ENCODE measurements at regions not wholly inside any gene's neighbourhood (a gene's known extent, or its start where the extent isn't known, plus 50 kb on each side); places are given as distances from the start of the nearest gene placed in this dataset.

GRCh38 chr17:71338396-71338795 is 782.4 kb upstream of the SOX9 start:
- H3K79me2 ChIP-seq (ENCODE audit: control insufficient read depth, insufficient read depth, low read length): no peaks in the 10 kb centered on the region
- FAIRE-seq (no peak), DNase-seq (ENCODE audit: low read depth, low spot score) (no peak)
- H4K20me1 ChIP-seq (replicated peaks; ENCODE audit: control insufficient read depth, extremely low read depth, insufficient read depth, low read length): no peaks in the 10 kb centered on the region
- TF ChIP-seq GATA2 (IDR thresholded peaks at IDR 0.05; ENCODE audit: insufficient read depth, insufficient read length, low read depth, low read length) (no peak), MAX (IDR thresholded peaks at IDR 0.05; ENCODE audit: insufficient read depth, insufficient read length) (no peak), CTCF (IDR thresholded peaks at IDR 0.05; ENCODE audit: extremely low read depth in 1 of 2, insufficient read depth in 1 of 2, low read depth in 1 of 2, low read length in 2 of 2) (no peak), EZH2 (IDR thresholded peaks at IDR 0.05; ENCODE audit: borderline replicate concordance, low read depth, low read length, severe bottlenecking) (no peak), POLR2A (IDR thresholded peaks at IDR 0.05; ENCODE audit: low read depth, low read length) (no peak), POLR2AphosphoS5 (IDR thresholded peaks at IDR 0.05; ENCODE audit: insufficient read depth, low read depth, low read length) (no peak), MYC (IDR thresholded peaks at IDR 0.05; ENCODE audit: low read depth, low read length) (no peak), JUN (IDR thresholded peaks at IDR 0.05; ENCODE audit: borderline replicate concordance, insufficient read depth, insufficient read length, low read depth) (no peak), FOS (IDR thresholded peaks at IDR 0.05; ENCODE audit: borderline replicate concordance, insufficient read depth, low read length) (no peak)
- H3K4me1 ChIP-seq (ENCODE audit: control insufficient read depth, extremely low read depth, insufficient read depth, low read length): no peaks in the 10 kb centered on the region
- dilution Hi-C loops (cut with MboI; ENCODE audit: extremely low pct_ligation_motif_present, low sequenced_read_pairs) (no loop called here), intact Hi-C loops (cut with micrococcal nuclease) (no loop called here)
- H3K9me3 ChIP-seq (replicated peaks; ENCODE audit: control insufficient read depth, insufficient read depth, low read length): no peaks in the 10 kb centered on the region
- H3K27ac ChIP-seq (ENCODE audit: insufficient read depth, low read depth, low read length): no peak overlapping the region
- H3K4me3 ChIP-seq (replicated peaks in 1 of 3; ENCODE audit: insufficient read depth in 1 of 3, low read depth in 1 of 3, low read length in 3 of 3): no peak overlapping the region
- CTCF ChIA-PET: no interaction called here
- BruUV-seq (replicated peaks): no TSS peak
- no peaks in the 10 kb centered on the region for H3K9me1 ChIP-seq (replicated peaks; ENCODE audit: control insufficient read depth, extremely low read depth, insufficient read depth, low read length)
- H2AFZ ChIP-seq (ENCODE audit: low read depth, low read length): no peak overlapping the region
- H3K27me3 ChIP-seq (ENCODE audit: control insufficient read depth in 2 of 2, insufficient read depth in 2 of 2, low read length in 2 of 2): no peaks in the 10 kb centered on the region
- no peaks in the 10 kb centered on the region for H3K36me3 ChIP-seq (ENCODE audit: control insufficient read depth in 2 of 2, extremely low read depth in 1 of 2, insufficient read depth in 2 of 2, low read length in 2 of 2)
- no peak overlapping the region for H3K4me2 ChIP-seq (ENCODE audit: insufficient read depth, low read length)
- POLR2A ChIA-PET: no interaction called here
- H3K9ac ChIP-seq (replicated peaks; ENCODE audit: extremely low read depth, insufficient read depth, low read length): no peak overlapping the region

Data from endothelial cell of umbilical vein (primary cell).